ENCODE measurements at regions not wholly inside any gene's neighbourhood (a gene's known extent, or its start where the extent isn't known, plus 50 kb on each side); places are given as distances from the start of the nearest gene placed in this dataset.

- TF ChIP-seq ZSCAN29 (CRISPR knock-in tag; conservative IDR thresholded peaks at IDR 0.05): no peak
- no peak for TF ChIP-seq TEF (CRISPR knock-in tag; IDR thresholded peaks at IDR 0.05)
- TF ChIP-seq KDM6A (CRISPR knock-in tag; IDR thresholded peaks at IDR 0.05; ENCODE audit: low read depth): no peak
- no peak for TF ChIP-seq RBM22 (optimal IDR thresholded peaks at IDR 0.05; ENCODE audit: low read length)
- TF ChIP-seq, protein P1, sequence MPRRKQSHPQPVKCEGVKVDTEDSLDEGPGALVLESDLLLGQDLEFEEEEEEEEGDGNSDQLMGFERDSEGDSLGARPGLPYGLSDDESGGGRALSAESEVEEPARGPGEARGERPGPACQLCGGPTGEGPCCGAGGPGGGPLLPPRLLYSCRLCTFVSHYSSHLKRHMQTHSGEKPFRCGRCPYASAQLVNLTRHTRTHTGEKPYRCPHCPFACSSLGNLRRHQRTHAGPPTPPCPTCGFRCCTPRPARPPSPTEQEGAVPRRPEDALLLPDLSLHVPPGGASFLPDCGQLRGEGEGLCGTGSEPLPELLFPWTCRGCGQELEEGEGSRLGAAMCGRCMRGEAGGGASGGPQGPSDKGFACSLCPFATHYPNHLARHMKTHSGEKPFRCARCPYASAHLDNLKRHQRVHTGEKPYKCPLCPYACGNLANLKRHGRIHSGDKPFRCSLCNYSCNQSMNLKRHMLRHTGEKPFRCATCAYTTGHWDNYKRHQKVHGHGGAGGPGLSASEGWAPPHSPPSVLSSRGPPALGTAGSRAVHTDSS (CRISPR knock-in tag; conservative IDR thresholded peaks at IDR 0.05): no peak
- no peak for TF ChIP-seq KLF9 (CRISPR knock-in tag; IDR thresholded peaks at IDR 0.05; ENCODE audit: low read depth)
- TF ChIP-seq CEBPB (IDR thresholded peaks at IDR 0.05; ENCODE audit: borderline replicate concordance, low read depth, low read length): no peak
- no peak for TF ChIP-seq MEIS1 (CRISPR knock-in tag; IDR thresholded peaks at IDR 0.05; ENCODE audit: borderline replicate concordance)
- TF ChIP-seq EEA1 (CRISPR knock-in tag; IDR thresholded peaks at IDR 0.05; ENCODE audit: borderline replicate concordance): no peak
- no peak for TF ChIP-seq TEAD3 (CRISPR knock-in tag; optimal IDR thresholded peaks at IDR 0.05; ENCODE audit: borderline replicate concordance)
- TF ChIP-seq, protein P2, sequence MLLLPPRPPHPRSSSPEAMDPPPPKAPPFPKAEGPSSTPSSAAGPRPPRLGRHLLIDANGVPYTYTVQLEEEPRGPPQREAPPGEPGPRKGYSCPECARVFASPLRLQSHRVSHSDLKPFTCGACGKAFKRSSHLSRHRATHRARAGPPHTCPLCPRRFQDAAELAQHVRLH (CRISPR knock-in tag; IDR thresholded peaks at IDR 0.05; ENCODE audit: borderline replicate concordance, low read depth): no peak
- TF ChIP-seq, protein P3, sequence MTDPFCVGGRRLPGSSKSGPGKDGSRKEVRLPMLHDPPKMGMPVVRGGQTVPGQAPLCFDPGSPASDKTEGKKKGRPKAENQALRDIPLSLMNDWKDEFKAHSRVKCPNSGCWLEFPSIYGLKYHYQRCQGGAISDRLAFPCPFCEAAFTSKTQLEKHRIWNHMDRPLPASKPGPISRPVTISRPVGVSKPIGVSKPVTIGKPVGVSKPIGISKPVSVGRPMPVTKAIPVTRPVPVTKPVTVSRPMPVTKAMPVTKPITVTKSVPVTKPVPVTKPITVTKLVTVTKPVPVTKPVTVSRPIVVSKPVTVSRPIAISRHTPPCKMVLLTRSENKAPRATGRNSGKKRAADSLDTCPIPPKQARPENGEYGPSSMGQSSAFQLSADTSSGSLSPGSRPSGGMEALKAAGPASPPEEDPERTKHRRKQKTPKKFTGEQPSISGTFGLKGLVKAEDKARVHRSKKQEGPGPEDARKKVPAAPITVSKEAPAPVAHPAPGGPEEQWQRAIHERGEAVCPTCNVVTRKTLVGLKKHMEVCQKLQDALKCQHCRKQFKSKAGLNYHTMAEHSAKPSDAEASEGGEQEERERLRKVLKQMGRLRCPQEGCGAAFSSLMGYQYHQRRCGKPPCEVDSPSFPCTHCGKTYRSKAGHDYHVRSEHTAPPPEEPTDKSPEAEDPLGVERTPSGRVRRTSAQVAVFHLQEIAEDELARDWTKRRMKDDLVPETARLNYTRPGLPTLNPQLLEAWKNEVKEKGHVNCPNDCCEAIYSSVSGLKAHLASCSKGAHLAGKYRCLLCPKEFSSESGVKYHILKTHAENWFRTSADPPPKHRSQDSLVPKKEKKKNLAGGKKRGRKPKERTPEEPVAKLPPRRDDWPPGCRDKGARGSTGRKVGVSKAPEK (CRISPR knock-in tag; IDR thresholded peaks at IDR 0.05; ENCODE audit: borderline replicate concordance): no peak
- peak; percentile 96 for TF ChIP-seq XRCC5 (optimal IDR thresholded peaks at IDR 0.05; ENCODE audit: low read length)
- TF ChIP-seq, protein P4, sequence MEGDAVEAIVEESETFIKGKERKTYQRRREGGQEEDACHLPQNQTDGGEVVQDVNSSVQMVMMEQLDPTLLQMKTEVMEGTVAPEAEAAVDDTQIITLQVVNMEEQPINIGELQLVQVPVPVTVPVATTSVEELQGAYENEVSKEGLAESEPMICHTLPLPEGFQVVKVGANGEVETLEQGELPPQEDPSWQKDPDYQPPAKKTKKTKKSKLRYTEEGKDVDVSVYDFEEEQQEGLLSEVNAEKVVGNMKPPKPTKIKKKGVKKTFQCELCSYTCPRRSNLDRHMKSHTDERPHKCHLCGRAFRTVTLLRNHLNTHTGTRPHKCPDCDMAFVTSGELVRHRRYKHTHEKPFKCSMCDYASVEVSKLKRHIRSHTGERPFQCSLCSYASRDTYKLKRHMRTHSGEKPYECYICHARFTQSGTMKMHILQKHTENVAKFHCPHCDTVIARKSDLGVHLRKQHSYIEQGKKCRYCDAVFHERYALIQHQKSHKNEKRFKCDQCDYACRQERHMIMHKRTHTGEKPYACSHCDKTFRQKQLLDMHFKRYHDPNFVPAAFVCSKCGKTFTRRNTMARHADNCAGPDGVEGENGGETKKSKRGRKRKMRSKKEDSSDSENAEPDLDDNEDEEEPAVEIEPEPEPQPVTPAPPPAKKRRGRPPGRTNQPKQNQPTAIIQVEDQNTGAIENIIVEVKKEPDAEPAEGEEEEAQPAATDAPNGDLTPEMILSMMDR (CRISPR knock-in tag; IDR thresholded peaks at IDR 0.05): peak; percentile 95
- TF ChIP-seq ZNF644 (CRISPR knock-in tag; IDR thresholded peaks at IDR 0.05; ENCODE audit: low read depth): peak; percentile 22; the same call in 1 of the 2 replicates
- TF ChIP-seq BRD4 (CRISPR knock-in tag; IDR thresholded peaks at IDR 0.05): no peak
- no peak for TF ChIP-seq HNF4G (IDR thresholded peaks at IDR 0.05; ENCODE audit: borderline replicate concordance, low read depth, low read length)
- 0 out of 2 replicates have a peak, but pooled peaks have one; percentile 23 for TF ChIP-seq HNF4G (CRISPR knock-in tag; IDR thresholded peaks at IDR 0.05; ENCODE audit: borderline replicate concordance, low read depth)
- no peak for TF ChIP-seq KLF11 (CRISPR knock-in tag; IDR thresholded peaks at IDR 0.05)
- no peak for TF ChIP-seq FOXA1 (IDR thresholded peaks at IDR 0.05)
- no peak for TF ChIP-seq FOXA1 (CRISPR knock-in tag; IDR thresholded peaks at IDR 0.05)
- no peak for TF ChIP-seq IKZF1 (IDR thresholded peaks at IDR 0.05)
- no peak for TF ChIP-seq ZBTB21 (CRISPR knock-in tag; IDR thresholded peaks at IDR 0.05)
- no peak for TF ChIP-seq PAF1 (CRISPR knock-in tag; IDR thresholded peaks at IDR 0.05)
These were observed 214.5 kb upstream of the ZNF184 start (continued) for GRCh38 chr6:27687154-27688013.

Measured in HepG2 (cell line).